GM10266 (cell line): ENCODE measurements at regions not wholly inside any gene's neighbourhood (a gene's known extent, or its start where the extent isn't known, plus 50 kb on each side); places are given as distances from the start of the nearest gene placed in this dataset.

Source experiments
- DNase-seq: peaks from one replicate; pipeline ENCODE4 v3.0.0; 2012; ENCODE audit errors: extremely low spot score
- CTCF ChIP-seq: IDR thresholded peaks from 2 replicates; pipeline ENCODE4 v1.5.1; 2012; ENCODE audit warnings: mild to moderate bottlenecking, low read depth; ENCODE audit not compliant: control insufficient read depth, insufficient read depth; ENCODE audit errors: missing control alignments

- TF ChIP-seq CTCF = no peak
Observed at GRCh38 chr1:58398714-58399113, 147.8 kb downstream of the OMA1 start.

GRCh38 chr1:58397187-58397820, 149.2 kb downstream of the OMA1 start:
- no peak for DNase-seq
- no peak for TF ChIP-seq CTCF

More at GRCh38 chr1:58398714-58399113, 147.8 kb downstream of the OMA1 start:
- no peak for DNase-seq

- DNase-seq = no peak
- no peak for TF ChIP-seq CTCF
Observed at GRCh38 chr1:58396150-58396549, 150.4 kb downstream of the OMA1 start.

- no peak for TF ChIP-seq CTCF
- no peak for DNase-seq
Observed at GRCh38 chr1:58395355-58395754, 151.2 kb downstream of the OMA1 start.

GRCh38 chr1:58392083-58392482, 154.4 kb downstream of the OMA1 start:
- no peak for TF ChIP-seq CTCF
- DNase-seq = peak; percentile 49

- no peak for DNase-seq
- TF ChIP-seq CTCF = no peak
Observed at GRCh38 chr1:58391514-58391913, 155.0 kb downstream of the OMA1 start.

GRCh38 chr1:58391056-58391455, 155.5 kb downstream of the OMA1 start:
- no peak for DNase-seq
- TF ChIP-seq CTCF = no peak
